Left lung (tissue), 4 donors: ENCODE measurements at regions not wholly inside any gene's neighbourhood (a gene's known extent, or its start where the extent isn't known, plus 50 kb on each side); places are given as distances from the start of the nearest gene placed in this dataset.

Experiments
- ATAC-seq: fragments of 200-7000 bp; cut with Tn5 transposase; one replicate; pipeline ENCODE4 v1.9.1; 2020; ENCODE audit warnings: moderate library complexity
- DNase-seq, 4 donors: peaks; one replicate each; pipeline ENCODE4 v3.0.0-alpha.2; 2013 to 2020
- H3K27ac ChIP-seq, 2 donors: fragments of 200-600 bp; sonication (generic) in 1 of 2; one replicate each; pipeline versions ENCODE4 v1.5.0 to v1.8.0; 2020 to 2021
- H3K27me3 ChIP-seq, 2 donors: fragments of 200-600 bp; sonication (generic) in 1 of 2; one replicate each; pipeline versions ENCODE4 v1.5.0 to v1.8.0; 2020 to 2021
- H3K36me3 ChIP-seq, 2 donors: fragments of 200-600 bp; sonication (generic) in 1 of 2; one replicate each; pipeline versions ENCODE4 v1.5.0 to v1.8.0; 2020 to 2021
- H3K4me1 ChIP-seq, 2 donors: fragments of 200-600 bp; one replicate each; pipeline ENCODE4 v1.8.0; 2021
- H3K4me3 ChIP-seq, 2 donors: fragments of 200-600 bp; sonication (generic) in 1 of 2; one replicate each; pipeline versions ENCODE4 v1.5.0 to v1.8.0; 2020 to 2021; ENCODE audit warnings: mild to moderate bottlenecking in 1 of 2
- H3K9me3 ChIP-seq, 2 donors: fragments of 200-600 bp; sonication (generic) in 1 of 2; one replicate each; pipeline versions ENCODE4 v1.5.0 to v1.8.0; 2020 to 2021
- CTCF ChIP-seq, 2 donors: fragments of 200-600 bp; sonication (generic) in 1 of 2; IDR thresholded peaks; one replicate each; pipeline versions ENCODE4 v1.5.0 to v1.8.0; 2021; ENCODE audit warnings: antibody characterized with exemption in 2 of 2
- intact Hi-C, 2 donors: fragments of 100-400 bp; cut with DNase I; formaldehyde crosslinking; loops; one replicate each; pipeline versions ENCODE4 v1.11.2 to v1.14.2; 2022
- donor health status: DM: no; HTN: yes; CAD: no.
- donor health status: DM: no; HTN: no; CAD: no.

- no peaks in the 10 kb centered on the region for H3K4me1 ChIP-seq
- no peak for ATAC-seq
- no peak for DNase-seq
- intact Hi-C loops: no loop called here
- H3K27ac ChIP-seq: no peak overlapping the region
- no peak overlapping the region for H3K4me3 ChIP-seq
- no peak for TF ChIP-seq CTCF (IDR thresholded peaks at IDR 0.05)
- H3K9me3 ChIP-seq: no peaks in the 10 kb centered on the region
- H3K36me3 ChIP-seq: no peaks in the 10 kb centered on the region
- H3K27me3 ChIP-seq: no peaks in the 10 kb centered on the region
These were observed 298.5 kb upstream of the IZUMO3 start for GRCh38 chr9:24844217-24844616.

GRCh38 chr9:24841993-24842392, 296.3 kb upstream of the IZUMO3 start:
- no peak for TF ChIP-seq CTCF (IDR thresholded peaks at IDR 0.05)
- no peak for DNase-seq
- Histone ChIP-seq H3K27me3 (no peaks in the 10 kb centered on the region), H3K27ac (no peak overlapping the region), H3K4me1 (no peaks in the 10 kb centered on the region), H3K36me3 (no peaks in the 10 kb centered on the region), H3K4me3 (no peak overlapping the region), H3K9me3 (no peaks in the 10 kb centered on the region)
- ATAC-seq: no peak
- intact Hi-C loops: no loop called here

GRCh38 chr9:24832307-24832706, 286.6 kb upstream of the IZUMO3 start:
- DNase-seq (no peak), ATAC-seq (no peak)
- intact Hi-C loops: no loop called here
- Histone ChIP-seq H3K4me1 (no peaks in the 10 kb centered on the region), H3K4me3 (no peak overlapping the region), H3K9me3 (no peaks in the 10 kb centered on the region), H3K27me3 (no peaks in the 10 kb centered on the region), H3K36me3 (no peaks in the 10 kb centered on the region), H3K27ac (no peak overlapping the region)
- TF ChIP-seq CTCF (IDR thresholded peaks at IDR 0.05): no peak

GRCh38 chr9:24828687-24829086, 283.0 kb upstream of the IZUMO3 start:
- intact Hi-C loops: no loop called here
- Histone ChIP-seq H3K27ac (no peak overlapping the region), H3K4me3 (no peak overlapping the region), H3K4me1 (no peaks in the 10 kb centered on the region), H3K36me3 (no peaks in the 10 kb centered on the region), H3K9me3 (no peaks in the 10 kb centered on the region), H3K27me3 (no peaks in the 10 kb centered on the region)
- no peak for TF ChIP-seq CTCF (IDR thresholded peaks at IDR 0.05)
- no peak for DNase-seq
- no peak for ATAC-seq

GRCh38 chr9:24824607-24825006, 278.9 kb upstream of the IZUMO3 start:
- no peak for DNase-seq
- Histone ChIP-seq H3K27ac (no peak overlapping the region), H3K9me3 (no peaks in the 10 kb centered on the region), H3K36me3 (no peaks in the 10 kb centered on the region), H3K4me3 (no peak overlapping the region), H3K27me3 (no peaks in the 10 kb centered on the region), H3K4me1 (no peaks in the 10 kb centered on the region)
- intact Hi-C loops: no loop called here
- TF ChIP-seq CTCF (IDR thresholded peaks at IDR 0.05): no peak
- ATAC-seq: no peak
